GM12872 (cell line): ENCODE measurements at regions not wholly inside any gene's neighbourhood (a gene's known extent, or its start where the extent isn't known, plus 50 kb on each side); places are given as distances from the start of the nearest gene placed in this dataset.

Experiments
- CTCF ChIP-seq: IDR thresholded peaks from 3 replicates; pipeline ENCODE4 v1.5.1; 2011; ENCODE audit warnings: low read depth, mild to moderate bottlenecking, low read length, moderate library complexity; ENCODE audit not compliant: insufficient read depth

- TF ChIP-seq CTCF = no peak
These were observed 472.7 kb upstream of the TMPO start for GRCh38 chr12:98042668-98043067.

GRCh38 chr12:98045395-98045794 is 470.0 kb upstream of the TMPO start:
- TF ChIP-seq CTCF = no peak

DNA sequence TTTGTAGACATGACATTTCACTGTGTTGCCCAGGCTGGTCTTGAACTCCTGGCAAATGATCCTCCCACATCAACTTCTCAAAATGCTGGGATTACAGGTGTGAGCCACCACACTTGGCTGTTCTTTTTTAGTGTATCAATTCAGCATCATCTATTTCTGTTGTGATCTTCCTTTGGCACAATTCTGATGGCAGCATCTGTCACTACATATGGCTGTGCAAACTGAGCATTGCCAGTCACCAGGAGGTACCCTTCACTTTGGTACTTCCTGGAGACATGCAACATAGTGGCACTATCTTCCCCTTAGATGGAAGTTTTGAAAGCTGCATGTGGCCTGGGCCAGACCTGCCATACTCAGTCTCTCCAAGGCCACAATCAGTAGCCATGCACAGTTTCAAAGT is 467.1 kb upstream of the TMPO start:
- no peak for TF ChIP-seq CTCF

DNA sequence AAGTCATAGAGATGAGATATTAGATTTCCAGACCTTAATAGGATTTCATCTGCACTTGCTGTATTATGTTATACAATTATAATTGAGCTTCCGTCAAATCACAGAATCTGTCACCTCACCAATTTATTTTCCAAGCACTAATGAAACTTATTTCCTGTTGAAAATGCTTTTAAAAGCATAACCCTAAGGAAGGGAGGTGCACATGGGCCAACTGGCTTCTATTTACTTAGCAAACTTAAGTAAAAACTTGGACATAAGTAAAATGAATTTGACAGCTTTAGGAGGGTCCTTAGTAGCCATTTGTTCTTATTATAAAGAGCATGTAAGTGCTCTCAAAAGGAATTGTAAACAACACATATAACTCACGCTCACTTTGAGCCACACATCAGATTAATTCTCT is 462.2 kb upstream of the TMPO start:
- no peak for TF ChIP-seq CTCF

GRCh38 chr12:98057701-98058100 is 457.7 kb upstream of the TMPO start:
- TF ChIP-seq CTCF = no peak

- TF ChIP-seq CTCF = no peak
These were observed 457.2 kb upstream of the TMPO start for GRCh38 chr12:98058213-98058612.

- no peak for TF ChIP-seq CTCF
These were observed 456.6 kb upstream of the TMPO start for GRCh38 chr12:98058838-98059237.
